Muscle of back (tissue), 3 donors: ENCODE measurements at regions not wholly inside any gene's neighbourhood (a gene's known extent, or its start where the extent isn't known, plus 50 kb on each side); places are given as distances from the start of the nearest gene placed in this dataset.
"Not testable (repeated sequence)": the region's sequence is repeated elsewhere in the genome, so short reads cannot be mapped to it uniquely, and the experiment has no call there.

Experiments used
- DNase-seq, 3 donors: peaks; one replicate each; pipeline versions ENCODE4 v3.0.0 to v3.0.0-alpha.2; 2013

DNA sequence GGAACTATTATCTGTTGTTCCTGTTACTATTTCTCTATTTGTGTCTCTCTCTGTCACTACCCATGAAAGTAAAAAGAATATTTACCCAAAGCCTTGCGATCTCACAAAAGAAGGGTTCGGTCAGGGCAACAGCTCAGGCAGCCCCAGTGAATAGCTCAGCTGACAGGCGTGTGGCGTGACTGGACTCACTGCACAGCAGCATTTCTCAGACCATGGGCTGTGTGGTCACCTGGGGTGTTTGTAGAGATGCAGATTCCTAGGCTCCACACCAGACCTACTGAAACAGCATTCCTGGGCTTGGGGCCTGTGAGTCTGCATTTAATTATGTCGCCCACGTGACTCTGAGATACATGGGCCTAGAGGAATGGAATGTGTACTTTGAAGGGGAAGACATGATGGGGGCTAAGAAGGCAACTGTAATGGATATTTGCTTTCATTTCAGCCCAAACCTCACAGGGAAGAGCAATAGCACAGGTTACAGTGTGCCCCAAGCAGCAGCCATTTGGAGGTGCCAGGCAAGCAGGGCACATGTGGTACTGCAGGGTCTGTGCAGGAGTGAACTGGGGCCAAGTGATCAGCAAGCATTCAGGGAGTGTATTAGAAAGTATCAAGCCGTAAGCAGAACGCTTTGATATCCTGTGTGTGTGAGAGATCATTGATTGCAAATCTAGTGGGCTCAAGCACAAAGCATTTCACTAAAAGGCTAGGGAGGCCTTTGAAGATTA, 90.4 kb upstream of the RBMS1 start:
- DNase-seq: no peak

DNA sequence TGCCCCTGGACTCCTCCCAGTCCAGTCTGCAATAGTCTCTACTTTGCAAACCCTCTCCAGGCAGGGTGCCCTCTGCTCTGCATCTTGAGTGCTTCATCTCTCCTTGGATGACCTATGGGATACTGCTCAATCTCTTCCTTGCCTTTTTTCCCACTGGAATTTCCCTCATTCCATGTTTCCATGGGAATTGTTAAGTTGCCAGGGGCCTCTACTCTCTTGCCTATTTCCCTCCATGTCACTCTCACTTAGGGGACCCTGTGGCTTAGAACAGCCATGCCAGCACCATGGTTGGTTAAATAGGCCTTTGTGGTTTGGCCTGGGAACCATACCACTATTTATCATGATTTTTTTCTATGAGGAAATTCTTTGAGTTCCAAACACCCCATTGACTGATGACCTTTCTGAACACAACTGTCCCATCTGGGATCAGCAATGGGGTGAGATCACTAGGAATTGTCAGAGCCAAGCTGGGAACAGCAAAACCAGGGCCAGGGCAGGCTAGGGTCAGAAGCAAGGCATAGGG, 91.4 kb upstream of the RBMS1 start:
- peak in 1 of 3 donors; percentile 38 for DNase-seq

DNA sequence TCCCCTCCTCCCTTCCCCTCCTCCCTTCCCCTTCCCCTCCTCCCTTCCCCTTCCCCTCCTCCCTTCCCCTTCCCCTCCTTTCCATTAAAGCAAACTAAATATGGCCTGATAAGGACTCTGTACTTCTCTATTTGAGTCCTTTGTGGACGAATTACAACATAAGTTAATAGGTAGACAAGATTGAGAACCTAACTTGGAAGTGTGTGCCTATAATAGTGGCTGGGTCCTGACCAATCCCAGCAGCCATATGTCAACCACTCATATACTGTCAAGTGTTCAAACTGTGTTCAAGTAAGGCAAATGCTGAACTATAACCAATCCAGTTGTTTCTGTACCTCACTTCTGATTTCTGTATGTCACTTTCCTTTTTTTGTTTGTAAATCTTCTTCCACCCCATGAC, 97.1 kb upstream of the RBMS1 start:
- DNase-seq: no peak

DNA sequence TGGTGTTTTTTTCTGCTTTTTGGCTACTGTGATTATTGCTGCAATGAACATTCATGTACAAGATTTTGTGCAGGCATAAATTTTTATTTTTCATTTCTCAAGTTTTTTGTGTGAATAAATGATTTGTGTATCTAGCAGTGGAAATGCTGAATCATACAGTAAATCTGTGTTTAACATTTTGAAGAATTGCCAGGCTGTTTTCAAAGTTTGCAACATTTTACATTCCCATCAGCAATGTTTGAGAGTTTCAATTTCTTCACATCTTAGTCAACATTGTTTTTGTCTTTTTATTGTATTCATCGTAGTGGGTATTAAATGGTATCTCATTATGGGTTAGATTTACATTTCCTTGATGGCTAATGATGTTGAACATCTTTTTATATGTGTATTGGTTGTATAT, 98.8 kb upstream of the RBMS1 start:
- no peak for DNase-seq

DNA sequence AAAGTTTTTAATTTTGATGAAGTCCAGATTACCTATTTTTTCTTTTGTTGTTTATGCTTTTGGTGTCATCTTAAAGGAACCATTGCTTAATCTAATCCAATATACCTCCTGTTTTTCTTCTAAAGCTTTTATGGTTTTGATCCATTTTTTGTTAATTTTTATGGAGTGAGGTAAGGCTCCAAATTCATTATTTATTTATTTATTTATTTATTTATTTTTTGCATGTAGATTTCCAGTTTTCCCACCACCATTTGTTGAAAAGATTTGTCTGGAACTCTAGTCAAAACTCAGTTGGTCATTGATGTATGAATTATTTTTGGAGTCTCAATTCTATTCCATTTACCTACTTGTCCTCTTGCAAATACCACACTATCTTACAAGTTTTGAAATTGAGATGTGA, 99.4 kb upstream of the RBMS1 start:
- no peak for DNase-seq

DNA sequence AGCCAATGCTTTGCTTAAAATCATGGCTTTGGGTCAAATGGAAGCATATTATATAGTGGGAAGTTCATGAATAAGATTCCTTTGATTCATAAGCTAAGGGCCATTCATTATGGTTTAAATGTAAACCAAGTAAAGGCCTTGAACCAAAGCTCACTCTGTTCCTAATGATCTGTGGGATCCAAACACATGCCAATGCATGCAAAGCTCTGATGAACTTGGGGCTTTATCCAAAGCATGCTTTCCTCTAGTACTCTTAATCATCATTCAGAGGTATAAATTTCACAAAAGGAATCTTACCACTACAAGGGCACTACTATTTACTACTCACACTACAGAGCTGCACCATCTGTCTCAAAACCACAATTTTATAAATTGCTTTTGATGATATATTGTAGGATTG, 102.8 kb upstream of the RBMS1 start:
- no peak for DNase-seq

DNA sequence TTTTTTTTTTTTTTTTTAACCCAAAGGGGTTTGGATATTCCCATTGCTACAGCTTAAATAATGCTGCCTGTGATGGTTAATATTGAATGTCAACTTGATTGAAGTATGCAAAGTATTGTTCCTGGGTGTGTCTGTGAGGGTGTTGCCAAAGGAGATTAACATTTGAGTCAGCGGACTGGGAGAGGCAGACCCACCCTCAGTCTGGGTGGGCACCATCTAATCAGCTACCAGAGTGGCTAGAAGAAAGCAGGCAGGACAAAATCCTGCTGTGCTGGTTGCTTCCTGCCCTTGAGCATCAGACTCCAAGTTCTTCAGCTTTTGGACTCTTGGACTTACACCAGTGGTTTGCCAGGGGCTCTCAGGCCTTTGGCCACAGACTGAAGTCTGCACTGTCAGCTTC, 106.8 kb upstream of the RBMS1 start:
- not testable (repeated sequence) for DNase-seq

DNA sequence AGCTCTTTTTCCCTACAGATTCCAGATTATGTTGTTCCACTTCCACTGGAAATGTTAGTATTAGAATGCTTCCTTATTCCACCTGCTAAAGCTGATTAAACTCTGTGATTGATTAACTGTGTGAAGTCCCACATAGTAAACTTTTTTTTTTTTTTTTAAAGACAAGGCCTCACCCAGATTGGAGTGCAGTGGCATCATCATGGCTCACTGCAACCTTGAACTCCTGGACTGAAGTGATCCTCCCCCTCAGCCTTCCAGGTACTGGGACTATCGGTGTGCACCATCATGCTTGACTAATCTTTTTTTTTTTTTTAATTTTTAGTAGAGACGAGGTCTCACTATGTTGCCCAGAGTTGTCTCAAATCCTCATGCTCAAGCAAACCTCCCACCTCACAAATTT, 108.5 kb upstream of the RBMS1 start:
- DNase-seq: no peak

DNA sequence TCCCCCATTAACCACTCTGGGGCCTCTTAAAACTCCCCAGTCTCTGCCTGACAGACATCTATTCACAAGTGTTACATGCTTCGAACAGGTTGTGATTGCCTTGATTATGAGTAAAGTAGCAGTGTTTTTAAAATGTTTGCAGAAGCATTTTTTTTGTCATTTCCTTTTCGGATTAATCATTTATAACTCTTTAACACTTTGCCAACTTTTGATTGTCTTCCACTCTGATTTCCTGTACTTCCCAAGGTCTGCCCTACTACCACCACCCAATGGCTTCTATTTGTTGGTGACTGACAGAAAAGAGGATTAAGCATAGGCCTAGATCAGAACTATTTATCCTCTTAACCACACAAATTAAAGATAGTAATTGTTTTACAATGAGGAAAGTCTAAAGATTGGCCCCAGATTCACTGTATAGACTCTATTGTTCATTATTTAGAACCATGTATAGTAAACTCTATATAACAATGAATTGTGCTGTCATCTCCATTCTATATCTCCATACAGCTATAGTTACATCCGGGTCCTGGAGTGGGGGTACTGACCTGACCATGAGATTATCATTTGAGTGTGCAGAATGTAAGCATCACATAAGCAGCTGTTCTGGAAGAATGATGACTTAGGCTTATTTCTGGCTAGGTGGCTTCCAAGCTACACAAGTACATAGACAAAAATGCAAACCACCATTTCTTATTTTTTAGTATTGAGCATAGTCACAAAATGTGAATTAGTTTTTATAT, 110.3 kb upstream of the RBMS1 start:
- no peak for DNase-seq

DNA sequence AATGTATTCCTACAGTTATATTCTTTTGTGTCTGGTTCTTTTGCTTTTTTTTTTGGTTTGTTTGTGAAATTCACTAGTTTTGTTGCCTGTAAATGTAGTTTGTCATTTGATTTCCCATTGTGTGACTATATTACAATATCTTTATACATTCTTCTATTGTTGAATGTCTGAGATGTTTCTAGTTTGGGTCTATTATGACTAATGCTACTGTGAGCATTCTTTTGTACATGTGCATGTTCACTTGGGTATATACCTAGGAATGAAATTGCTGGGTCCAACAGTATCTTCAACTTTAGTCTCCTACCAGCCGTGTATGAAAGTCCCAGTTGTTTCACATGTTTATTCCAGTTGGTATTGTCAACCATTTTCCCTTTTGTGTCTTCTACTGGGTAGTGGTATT, 112.7 kb upstream of the RBMS1 start:
- DNase-seq: no peak

DNA sequence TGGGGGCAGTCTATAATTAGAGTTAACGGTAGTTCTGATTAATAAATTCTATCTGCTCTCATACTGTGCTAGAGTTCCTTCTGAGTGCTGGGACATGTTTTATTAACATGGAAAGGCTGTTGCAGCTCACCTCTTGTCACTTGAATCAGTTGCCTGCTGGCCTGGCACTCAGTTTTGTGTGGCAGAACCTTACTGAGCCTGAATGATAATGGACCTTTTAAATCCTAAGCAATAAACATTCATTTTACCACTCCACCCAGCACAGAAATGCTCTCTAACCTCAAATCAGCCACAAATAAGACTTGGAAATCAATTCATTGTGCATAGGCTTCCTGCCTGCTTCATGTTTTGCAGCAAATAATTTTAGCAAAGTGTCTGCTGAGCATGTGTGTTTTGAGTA, 115.0 kb upstream of the RBMS1 start:
- DNase-seq: no peak

DNA sequence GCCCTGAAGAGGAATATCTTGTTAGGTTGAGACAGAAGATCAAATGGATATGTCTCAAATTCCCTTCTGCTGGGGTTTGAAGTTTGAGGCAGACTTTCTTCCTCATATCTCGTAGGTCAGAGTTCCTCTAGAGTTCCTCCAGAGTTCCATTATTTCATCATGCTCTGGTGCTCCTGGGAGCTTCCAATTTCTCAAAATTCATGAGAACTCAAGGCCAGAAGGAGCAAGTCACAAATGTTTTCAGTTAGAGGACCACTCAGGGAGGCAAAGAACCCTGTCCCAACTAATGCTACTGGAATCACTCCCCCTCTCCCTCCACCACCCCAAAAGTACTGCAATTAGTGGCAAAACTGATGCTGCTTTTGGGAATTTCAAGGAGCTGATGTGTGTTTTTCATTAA, 115.7 kb upstream of the RBMS1 start:
- no peak for DNase-seq

DNA sequence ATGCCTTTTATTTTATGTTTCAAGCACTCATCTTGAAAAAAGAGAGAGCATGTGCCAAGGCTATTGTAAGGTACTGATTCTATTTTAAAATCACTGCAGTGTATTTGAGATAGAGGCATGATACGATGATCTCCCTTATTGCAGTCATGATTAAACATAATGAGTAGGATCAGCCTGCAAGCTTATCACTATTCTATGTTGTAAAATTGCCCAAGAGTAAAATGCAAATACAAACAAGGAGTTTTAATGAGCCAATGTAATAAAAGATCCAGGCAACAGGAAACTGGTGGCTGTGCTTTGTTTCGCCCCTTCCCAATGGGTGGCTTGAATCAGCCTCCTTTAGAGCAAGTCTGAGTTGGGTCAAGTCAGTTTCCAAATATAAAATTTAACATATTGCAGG, 116.4 kb upstream of the RBMS1 start:
- no peak for DNase-seq

DNA sequence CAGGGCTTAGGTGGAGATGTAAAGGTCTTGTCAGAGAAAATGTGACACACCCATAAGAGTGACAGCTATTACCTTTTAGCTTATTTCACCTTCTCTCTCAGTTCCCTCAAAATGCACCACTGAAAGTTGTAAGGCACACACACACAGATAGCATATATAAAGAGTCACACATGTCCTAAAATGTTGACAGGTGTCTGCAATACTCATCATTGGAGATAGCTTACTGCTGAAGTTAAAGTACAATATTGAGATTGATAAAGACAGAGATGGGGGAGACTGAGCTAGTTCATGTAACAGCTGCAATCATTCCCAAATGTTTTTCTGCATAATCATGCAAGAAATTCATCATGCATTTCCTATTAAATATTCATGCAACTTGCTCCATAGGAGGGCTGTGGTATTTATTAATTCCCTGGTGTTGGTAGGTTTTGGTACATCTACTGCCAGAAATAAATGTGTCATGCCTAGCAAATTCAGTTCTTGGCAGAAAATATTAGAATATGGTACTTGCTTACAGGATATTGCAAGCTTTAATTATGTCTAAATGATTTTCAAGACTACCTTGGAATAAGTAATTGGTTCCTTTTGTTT, 118.8 kb upstream of the RBMS1 start:
- peak in 1 of 3 donors; percentile 73 for DNase-seq

DNA sequence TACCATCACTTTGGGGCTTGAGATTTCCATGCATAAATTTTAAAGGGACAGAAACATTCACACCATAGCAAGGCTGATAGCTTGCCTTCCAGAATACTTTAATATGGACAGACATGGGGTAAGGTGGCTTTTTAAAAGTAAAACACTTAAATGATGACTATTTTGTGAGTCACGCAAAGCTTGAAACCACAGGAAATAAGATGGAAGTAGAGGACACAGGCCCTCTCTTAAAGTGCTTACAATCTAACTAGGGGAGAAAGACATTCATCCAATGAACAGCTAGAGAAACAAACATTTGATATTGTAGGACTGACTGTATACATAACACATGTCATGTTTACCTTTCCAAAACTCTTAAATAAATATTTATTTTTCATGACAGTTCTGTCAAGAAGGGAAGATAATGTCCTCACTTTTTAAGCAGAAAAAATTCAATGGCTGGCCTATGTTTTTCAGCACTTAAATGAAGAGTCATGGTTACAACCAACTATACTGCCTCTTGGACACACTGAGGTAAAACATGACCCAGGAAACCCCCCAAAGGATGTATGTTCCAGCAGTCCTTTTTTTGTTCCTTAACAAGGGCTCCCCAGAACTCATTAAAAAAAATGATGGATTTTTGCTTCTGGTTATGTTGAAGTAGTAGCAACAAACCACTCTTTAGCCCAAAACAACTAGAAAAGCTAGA, 120.0 kb upstream of the RBMS1 start:
- peak in 1 of 3 donors; percentile 62 for DNase-seq

DNA sequence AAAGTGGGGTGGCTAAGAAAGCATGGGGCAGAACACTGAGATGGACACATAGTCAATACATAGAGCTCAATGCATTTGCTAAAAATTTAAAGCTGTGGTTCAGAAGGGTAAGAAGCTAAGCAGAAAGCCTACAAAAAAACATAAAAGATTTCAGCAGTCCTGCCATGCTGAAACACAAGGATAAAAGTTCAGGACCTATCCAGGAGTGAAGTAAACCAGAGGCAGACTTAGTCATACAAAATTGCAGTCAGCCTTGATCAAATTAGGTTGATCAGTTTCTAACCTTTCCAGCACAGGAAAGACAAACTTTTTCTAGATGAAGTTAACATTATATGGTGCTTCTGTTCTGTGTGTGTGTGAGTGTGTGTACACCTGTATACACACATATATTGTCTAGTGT, 120.8 kb upstream of the RBMS1 start:
- DNase-seq: no peak

DNA sequence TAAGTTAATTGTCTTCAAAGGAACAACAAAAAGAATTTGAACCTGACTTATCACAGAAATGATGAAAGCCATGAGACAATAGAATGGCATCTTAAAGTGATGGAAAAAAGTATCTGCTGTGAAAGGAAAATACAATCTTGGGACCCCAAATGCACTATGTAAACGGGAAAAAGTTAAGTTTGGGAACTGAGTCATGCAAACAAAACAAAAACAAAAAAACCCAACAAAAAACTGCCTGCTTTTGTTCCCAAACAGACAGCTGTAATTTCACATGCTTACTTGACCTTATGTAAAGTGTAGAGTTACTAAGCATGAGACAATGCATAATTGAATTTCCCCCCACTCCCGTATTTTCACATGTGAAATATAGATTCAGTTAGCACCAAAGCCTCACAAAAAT, 122.1 kb upstream of the RBMS1 start:
- DNase-seq: no peak

DNA sequence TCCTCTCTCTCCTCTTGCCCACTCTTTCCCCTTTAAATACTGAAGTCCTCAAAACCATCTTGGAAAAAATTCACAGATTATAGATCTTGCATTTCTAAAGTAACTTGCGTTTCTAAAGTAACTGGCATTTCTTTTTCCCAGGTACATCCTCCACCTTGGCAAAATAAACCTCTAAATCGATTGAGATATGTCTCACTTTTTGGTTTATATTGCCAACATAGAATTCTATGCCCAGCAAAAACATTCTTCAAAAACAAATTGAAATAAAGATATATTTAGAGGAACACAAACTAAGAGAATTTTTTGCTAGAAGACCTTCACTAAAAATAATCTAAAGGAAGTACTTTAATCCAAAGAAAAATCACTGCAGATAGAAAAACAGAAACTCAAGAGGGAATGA, 122.5 kb upstream of the RBMS1 start:
- DNase-seq: no peak

DNA sequence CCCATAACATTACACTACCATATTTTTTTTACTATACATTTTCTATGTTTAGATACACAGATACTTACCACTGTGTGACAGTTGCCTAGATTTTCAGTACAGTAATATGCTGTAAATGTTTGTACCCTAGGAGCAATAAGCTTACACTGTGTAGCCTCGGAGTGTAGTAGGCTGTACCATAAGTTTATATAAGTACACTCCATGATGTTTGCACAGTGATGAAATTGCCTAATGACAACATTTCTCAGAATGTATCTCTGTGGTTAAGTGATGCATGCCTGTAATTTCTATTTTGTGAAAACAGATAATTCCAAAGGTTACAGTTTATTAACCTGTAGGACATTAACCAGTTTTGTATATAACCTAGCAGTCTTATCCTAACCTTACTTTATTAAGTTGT, 128.1 kb upstream of the RBMS1 start:
- no peak for DNase-seq

DNA sequence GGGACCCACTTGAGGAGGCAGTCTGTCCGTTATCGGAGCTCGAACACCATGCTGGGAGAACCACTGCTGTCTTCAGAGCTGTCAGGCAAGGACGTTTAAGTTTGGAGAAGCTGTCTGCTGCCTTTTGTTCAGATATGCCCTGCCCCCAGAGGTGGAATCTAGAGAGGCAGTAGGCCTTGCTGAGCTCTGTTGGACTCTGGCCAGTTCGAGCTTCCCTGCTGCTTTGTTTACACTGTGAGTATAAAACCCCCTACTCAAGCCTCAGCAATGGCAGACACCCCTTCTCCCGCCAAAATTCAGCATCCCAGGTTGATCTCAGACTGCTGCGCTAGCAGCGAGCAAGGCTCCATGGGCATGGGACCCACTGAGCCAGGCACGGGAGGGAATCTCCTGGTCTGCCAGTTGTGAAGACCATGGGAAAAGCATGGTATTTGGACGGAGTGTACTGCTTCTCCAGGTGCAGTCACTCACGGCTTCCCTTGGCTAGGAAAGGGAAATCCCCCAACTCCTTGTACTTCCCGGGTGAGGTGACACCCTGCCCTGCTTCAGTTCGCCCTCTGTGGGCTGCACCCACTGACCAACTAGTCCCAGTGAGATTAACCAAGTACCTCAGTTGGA, 134.5 kb upstream of the RBMS1 start:
- not testable (repeated sequence) for DNase-seq

DNA sequence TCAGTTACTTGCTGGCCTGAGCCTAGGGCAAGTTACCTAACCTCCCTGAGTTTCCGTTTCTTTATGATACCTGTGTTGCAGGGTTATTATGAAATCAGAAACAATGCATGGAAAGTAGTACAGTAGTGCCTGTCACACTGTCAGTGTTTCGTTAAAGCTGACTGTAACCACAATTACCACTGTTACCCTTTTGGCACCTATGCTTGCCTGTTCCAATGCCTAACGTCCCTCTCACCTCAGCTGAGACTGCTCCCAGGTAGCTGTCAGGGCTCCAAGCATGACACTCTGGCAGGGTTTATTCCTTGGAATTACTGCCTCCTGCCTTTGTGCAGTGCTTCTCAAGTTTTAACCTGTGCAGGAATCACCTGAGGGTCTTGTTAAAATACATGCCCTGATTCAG, 135.2 kb upstream of the RBMS1 start:
- no peak for DNase-seq
